GM18907 (cell line): ENCODE measurements at regions not wholly inside any gene's neighbourhood (a gene's known extent, or its start where the extent isn't known, plus 50 kb on each side); places are given as distances from the start of the nearest gene placed in this dataset.

ENCODE experiments used
- ATAC-seq: cut with Tn5 transposase; IDR thresholded peaks from one replicate; pipeline ENCODE4 v1.9.1; 2021; ENCODE audit warnings: mild to moderate bottlenecking, moderate library complexity; ENCODE audit not compliant: unreplicated experiment

GRCh38 chr3:154022606-154023005 is 98.6 kb upstream of the ARHGEF26 start:
- no peak for ATAC-seq

GRCh38 chr3:154023148-154023547 is 98.0 kb upstream of the ARHGEF26 start:
- no peak for ATAC-seq

DNA sequence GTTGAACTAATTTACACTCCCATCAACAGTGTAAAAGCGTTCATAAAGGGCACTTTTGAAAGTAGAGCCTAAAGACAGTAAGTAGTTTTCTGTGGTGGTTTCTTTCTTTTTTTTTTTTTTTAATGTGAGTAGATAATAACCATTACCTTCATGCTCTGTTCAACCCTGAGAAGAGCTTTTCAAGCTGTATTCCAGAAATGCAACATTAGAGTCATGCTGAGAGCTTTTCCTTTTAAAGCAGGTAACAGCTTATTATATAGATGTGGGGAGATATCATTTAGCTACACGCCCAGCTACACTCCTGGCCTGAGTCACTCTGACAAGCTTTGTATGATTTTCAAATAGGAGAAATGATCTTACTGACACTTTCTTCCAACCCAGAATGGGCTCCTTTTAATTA is 96.2 kb upstream of the ARHGEF26 start:
- ATAC-seq, result no peak

DNA sequence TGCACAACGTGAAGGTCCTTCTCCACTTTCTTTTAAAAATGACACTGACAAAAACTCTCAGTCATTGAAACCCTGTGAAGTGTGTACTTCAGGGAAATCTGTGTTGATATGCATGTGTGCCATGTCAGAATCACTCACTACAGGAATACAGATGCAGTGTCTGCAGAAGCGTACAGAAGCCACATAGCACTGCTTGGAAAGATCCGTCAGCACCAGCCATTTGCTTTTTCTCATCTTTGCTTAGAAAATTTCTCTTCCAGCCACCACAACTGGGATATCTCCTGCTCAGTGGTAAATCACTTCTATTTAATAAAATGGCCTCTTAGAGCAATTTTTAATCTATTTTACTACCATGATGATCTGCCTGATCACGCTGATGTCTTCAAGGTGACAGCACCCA is 91.3 kb upstream of the ARHGEF26 start:
- ATAC-seq, result no peak

- no peak for ATAC-seq
Observed at GRCh38 chr3:154034797-154035330, 86.3 kb upstream of the ARHGEF26 start.

- no peak for ATAC-seq
Observed at GRCh38 chr3:154040283-154040682, 80.9 kb upstream of the ARHGEF26 start.

- ATAC-seq, result no peak
Observed at GRCh38 chr3:154044671-154045070, 76.5 kb upstream of the ARHGEF26 start.

- no peak for ATAC-seq
Observed at GRCh38 chr3:154050216-154050615, 71.0 kb upstream of the ARHGEF26 start.

DNA sequence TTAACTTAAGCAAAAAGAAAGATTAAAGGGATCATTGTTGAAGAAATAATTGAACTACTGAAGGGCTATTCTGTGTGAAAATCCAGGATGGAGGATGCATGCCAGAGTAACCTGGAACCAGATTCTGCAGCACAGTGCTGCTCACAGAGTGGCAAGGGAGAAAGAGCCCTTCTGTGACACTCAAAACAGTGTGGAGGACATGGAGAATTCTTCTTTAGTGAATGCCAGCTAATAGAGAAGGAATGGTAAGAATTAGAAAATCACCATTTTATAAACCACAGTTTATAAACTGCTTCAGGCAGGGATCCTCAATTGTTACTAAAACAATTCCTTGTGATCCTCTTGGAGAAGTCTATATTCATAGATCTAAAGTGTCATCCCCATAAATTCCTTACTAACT is 70.4 kb upstream of the ARHGEF26 start:
- no peak for ATAC-seq

GRCh38 chr3:154059833-154060232 is 61.4 kb upstream of the ARHGEF26 start:
- ATAC-seq, result no peak

GRCh38 chr3:154060238-154061000 is 60.8 kb upstream of the ARHGEF26 start:
- no peak for ATAC-seq

DNA sequence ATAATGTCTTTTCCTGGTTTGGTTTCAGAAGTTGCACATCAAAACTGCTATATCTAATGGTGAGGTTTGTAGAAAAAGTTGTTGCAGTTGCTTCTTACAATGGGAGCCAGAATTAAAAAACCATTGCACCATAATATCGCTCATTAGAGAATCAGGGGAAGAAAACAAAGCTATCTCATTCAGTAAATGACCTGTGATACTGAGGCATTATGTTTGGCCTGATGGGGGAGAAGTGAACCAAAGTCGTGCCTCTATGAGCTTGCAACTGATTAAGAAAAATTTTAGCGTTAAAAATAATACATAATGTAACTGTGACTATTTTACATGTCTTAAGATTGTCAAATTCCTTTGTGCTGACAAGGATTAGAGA is 60.2 kb upstream of the ARHGEF26 start:
- no peak for ATAC-seq

GRCh38 chr3:154062513-154062912 is 58.7 kb upstream of the ARHGEF26 start:
- no peak for ATAC-seq

DNA sequence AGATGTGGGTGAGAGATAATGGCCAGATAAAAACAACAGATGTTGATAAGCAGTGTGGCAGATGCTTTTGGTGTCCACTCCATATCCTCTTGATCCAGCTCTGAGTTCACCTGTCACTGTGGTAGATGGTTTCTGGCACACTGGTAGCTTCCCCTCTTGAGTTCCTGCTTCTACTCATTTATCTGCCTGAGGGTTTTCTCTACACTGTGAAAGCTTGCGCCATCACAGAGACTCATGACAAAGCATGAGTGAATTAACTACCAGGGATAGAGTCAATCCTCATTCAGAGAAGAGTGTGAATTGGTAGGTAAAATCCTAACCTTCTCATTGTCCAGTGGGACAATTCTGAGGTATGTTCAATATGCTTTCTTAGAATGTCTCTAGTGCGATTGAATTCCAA is 50.0 kb upstream of the ARHGEF26 start:
- no peak for ATAC-seq
